ENCODE measurements at regions not wholly inside any gene's neighbourhood (a gene's known extent, or its start where the extent isn't known, plus 50 kb on each side); places are given as distances from the start of the nearest gene placed in this dataset.

DNA sequence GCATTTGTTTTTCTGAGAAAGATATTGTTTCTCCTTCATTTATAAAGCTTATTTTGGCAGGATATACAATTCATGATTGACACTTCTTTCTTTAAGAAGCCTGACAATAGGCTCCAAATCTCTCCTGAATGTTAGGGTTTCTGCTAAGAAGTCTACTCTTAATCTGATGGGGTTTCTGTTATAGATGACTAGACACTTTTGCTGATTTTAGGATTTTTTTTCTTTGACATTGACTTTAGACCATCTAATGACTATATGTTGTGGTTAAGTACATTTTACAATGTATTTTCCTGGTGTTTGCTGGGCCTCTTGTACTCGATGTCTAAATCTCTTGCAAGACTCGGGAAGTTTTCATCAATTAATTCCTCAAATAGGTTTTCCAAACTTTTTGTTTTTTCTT, 321.8 kb upstream of the SMIM30 start:
- no peak for TF ChIP-seq NFRKB (IDR thresholded peaks at IDR 0.05)
- no peak for TF ChIP-seq FOXM1 (IDR thresholded peaks at IDR 0.05; ENCODE audit: borderline replicate concordance)
- TF ChIP-seq FOXA1 (IDR thresholded peaks at IDR 0.05) = no peak
- TF ChIP-seq, protein P1, sequence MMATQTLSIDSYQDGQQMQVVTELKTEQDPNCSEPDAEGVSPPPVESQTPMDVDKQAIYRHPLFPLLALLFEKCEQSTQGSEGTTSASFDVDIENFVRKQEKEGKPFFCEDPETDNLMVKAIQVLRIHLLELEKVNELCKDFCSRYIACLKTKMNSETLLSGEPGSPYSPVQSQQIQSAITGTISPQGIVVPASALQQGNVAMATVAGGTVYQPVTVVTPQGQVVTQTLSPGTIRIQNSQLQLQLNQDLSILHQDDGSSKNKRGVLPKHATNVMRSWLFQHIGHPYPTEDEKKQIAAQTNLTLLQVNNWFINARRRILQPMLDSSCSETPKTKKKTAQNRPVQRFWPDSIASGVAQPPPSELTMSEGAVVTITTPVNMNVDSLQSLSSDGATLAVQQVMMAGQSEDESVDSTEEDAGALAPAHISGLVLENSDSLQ (IDR thresholded peaks at IDR 0.05) = no peak
- no peak for TF ChIP-seq ARNT (IDR thresholded peaks at IDR 0.05)
- TF ChIP-seq FOXK2 (IDR thresholded peaks at IDR 0.05) = no peak
- TF ChIP-seq ZNF384 (IDR thresholded peaks at IDR 0.05) = no peak

All from HEK293T (cell line).